ENCODE measurements at regions not wholly inside any gene's neighbourhood (a gene's known extent, or its start where the extent isn't known, plus 50 kb on each side); places are given as distances from the start of the nearest gene placed in this dataset.

GRCh38 chr5:2656206-2656605 is 95.3 kb downstream of the IRX2 start:
- DNase-seq, result no peak

DNA sequence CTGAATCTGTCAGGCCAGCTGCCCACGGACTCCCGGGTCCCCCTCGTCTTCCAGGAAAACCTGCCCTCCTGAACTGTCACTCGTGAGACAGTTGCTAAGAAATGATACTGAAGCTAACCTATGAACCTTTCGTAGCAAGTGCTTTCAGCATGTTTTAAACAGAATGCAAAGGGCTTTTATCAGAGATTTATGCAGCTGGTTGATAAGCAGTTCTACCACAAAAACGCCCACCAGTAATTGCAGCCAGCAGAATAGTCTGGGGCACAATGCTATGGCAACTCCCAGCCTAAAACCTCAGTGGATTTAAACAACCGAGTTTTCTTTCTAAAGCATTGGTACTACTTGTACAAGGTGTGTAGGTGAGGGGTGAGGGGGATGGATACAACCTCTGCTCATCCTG is 97.5 kb downstream of the IRX2 start:
- DNase-seq, result no peak

DNA sequence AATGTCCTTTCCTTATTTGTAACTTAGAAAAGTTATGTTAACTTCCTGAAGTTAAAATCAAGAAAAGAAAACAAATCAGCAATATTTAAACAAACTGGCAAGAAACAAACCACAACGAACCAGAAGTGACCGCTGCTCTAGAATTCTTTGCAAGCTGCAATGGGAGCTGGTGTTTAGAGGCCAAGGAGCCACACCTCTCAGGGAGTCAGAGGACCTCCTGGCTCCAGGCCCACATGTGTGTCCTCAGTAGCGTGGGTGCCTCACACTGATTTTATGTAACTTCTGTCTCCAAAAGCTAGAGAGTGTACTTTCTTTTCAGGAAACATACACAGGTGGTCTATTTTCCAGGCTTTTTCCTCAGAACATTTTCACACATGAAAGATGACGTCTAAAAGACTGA is 100.4 kb downstream of the IRX2 start:
- DNase-seq, result no peak

- no peak for DNase-seq
Observed at GRCh38 chr5:2642684-2643345, 108.7 kb downstream of the IRX2 start.

DNA sequence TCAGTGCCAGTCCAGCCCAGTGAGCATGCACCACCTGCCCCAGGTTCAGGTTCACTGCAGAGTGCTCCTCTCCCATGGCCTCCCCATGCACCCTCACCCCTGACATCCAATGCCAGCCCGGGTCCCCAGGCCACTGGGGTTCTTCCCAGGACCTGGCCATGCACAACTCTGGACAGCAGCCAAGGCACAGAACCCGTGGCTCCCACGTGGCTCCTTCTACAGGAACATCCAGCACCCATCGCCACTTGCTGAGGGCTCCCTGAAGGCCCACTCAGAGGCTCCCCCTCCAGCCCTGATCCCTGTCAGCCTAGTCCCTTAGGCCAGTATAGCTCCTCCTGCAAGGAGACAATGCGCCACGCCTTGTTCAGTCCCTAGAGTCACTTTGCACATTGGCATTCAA is 110.8 kb downstream of the IRX2 start:
- no peak for DNase-seq

DNA sequence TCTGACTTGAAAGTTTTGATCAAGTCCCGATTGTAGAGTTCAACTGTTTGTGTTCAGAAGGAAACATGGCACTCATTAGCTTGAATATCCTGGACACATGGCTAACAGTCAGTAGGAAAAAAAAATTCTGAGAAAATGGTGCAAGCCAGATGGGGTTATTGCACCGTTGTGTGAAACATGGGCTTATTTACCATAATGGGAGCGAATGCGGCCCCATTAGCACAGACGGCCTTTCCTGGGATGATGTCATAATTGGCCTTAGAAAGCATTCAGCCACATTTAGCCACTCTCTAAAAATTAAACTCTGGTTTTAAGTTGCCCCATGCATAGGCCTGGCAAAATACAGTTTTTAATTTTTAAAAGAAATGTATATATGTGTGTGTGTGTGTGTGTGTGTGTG is 112.1 kb downstream of the IRX2 start:
- no peak for DNase-seq

- DNase-seq, result no peak
Observed at GRCh38 chr5:2634399-2635176, 116.9 kb downstream of the IRX2 start.

DNA sequence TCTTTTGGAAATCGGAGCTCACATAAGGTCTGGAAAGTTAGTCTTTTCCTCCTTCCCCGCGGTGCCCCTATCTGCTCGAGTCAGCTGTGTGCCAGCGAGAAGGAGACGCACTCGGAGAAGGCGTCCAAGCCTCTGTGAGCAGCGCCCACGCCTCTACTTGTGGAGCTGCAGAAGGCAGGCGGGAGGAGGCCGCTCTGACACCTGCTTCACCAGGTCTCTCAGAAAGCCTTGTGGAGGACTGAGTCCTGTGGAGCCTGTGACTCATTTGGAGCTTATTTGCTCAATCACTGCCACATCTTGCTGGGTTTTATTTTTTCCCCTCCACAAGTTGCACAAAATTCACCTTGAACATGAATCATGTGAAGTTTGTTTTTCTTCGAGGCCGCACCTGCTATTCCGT is 117.5 kb downstream of the IRX2 start:
- DNase-seq, result no peak

GRCh38 chr5:2631758-2632157 is 119.7 kb downstream of the IRX2 start:
- no peak for DNase-seq

GRCh38 chr5:2629045-2629444 is 122.4 kb downstream of the IRX2 start:
- DNase-seq, result no peak

DNA sequence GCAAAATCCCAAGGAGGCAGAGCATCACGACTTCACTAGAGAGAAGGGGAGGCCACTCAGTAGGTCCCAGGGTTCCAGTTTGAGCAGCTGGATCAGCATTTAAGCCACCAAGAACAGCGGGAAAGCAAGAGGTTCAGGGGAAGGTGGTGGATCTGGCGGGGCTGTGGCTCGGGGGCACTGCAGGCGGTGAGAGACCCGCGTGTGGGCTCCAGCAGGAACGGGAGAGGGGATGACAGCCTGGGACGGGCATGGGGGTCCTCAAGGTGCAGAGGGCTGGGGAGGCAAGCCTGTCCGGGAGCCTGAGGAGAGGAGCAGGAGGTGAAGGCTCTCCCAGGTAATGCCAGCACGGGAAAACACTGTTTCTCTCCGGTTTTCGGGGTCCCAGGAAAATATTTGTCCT is 123.6 kb downstream of the IRX2 start:
- DNase-seq, result no peak

DNA sequence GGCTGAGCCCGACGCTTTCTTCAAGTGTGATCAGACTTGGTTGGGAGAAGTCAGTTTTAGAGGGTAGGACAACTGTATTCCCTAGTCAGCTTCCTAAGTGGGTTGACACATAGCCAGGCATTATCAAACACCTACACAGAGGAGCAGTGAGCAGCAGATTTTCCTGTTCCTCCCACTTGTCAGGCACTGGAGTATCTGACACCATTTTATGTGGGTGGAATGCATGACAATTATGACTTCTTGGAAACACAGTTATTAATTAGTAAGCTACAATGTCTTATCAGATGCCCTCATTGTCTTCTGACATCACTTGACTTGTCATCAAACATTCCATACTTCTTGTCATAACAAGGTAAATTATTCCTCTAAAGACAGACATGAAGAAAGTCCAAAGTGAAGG is 124.9 kb downstream of the IRX2 start:
- no peak for DNase-seq

DNA sequence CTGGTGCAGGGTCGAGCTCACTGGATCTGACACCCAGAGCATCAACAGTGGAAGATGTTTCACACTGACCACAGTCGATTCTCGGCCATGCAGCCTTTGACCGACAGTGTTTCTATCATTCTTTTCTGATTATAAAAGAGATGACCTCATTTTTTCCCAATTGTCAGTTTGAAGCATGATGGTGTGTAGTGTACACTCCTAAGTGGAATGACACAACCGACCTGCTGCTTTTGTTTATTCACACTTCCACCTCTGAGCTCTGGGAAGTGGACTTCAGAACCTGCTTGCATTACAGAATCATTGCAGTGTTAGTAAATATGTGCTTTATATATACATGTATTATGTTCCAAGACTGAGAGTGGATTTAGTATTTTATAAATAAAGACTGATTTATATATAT is 128.6 kb downstream of the IRX2 start:
- no peak for DNase-seq

- no peak for DNase-seq
Observed at GRCh38 chr5:2621631-2622030, 129.8 kb downstream of the IRX2 start.

GRCh38 chr5:2619216-2619615 is 132.3 kb downstream of the IRX2 start:
- DNase-seq, result no peak

- DNase-seq, result no peak
Observed at GRCh38 chr5:2617461-2617860, 134.0 kb downstream of the IRX2 start.

GRCh38 chr5:2615917-2616316 is 135.6 kb downstream of the IRX2 start:
- DNase-seq, result no peak

- no peak for DNase-seq
Observed at GRCh38 chr5:2614571-2614970, 136.9 kb downstream of the IRX2 start.

- DNase-seq, result no peak
Observed at GRCh38 chr5:2611659-2612058, 139.8 kb downstream of the IRX2 start.

DNA sequence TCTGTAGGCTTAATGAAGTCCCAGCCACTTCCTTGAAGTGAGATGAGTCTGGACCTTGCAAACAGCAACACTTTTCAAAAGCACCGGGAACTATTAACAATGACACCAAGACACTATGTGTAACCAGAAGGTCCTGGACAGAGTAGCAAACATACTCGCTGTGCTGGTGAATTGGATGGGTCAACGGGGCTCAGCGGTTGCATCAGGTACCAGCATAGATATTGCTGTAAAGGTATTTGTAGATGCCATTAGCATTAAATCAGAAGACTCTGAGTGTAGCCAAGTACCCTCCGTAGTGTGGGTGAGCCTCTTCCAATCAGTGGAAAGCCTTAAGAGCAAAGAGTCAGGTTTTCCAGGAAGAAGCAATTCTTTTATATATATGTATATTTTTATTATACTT is 140.5 kb downstream of the IRX2 start:
- no peak for DNase-seq

- DNase-seq, result no peak
Observed at GRCh38 chr5:2608391-2608790, 143.1 kb downstream of the IRX2 start.

DNA sequence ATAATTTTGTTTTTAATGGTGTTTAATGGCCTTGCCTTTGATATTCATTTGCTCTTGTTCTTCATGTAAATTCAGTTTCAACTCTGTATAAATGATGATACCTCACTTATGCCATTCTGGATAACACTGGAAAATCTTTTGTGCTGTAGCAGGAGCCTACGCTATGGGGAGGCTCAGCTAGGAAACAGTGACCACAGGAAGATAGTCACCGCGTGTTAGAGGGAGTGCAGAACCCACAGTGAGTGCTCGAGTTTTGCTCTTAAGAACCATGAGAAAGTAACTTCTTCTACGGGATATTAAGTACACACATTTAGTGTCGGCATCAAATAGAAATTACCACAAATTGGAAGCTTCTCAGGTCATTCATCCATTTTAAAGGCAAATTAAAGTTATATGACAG is 143.9 kb downstream of the IRX2 start:
- no peak for DNase-seq

DNA sequence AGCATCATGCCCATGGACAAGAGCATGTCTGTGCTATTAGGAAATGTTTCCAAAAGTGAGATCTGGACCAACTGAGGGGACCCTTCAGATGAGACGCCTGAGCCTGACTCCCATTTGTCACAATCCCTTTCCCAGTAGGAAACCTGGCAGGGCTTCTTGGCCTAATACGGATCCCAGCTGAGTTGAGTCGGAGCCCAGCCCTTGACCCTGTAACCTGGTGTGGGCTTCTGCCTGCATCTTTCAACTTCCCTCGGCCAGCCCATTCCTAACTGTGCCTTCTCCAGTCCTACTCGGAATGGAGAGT is 148.3 kb downstream of the IRX2 start:
- DNase-seq, result no peak

GRCh38 chr5:2602451-2603271 is 148.8 kb downstream of the IRX2 start:
- DNase-seq, result no peak

Measured in SHP77 (cell line).